Transverse colon (tissue), 3 donors: ENCODE measurements at regions not wholly inside any gene's neighbourhood (a gene's known extent, or its start where the extent isn't known, plus 50 kb on each side); places are given as distances from the start of the nearest gene placed in this dataset.
"Not testable (repeated sequence)": the region's sequence is repeated elsewhere in the genome, so short reads cannot be mapped to it uniquely, and the experiment has no call there.

Source experiments
- EP300 ChIP-seq: sonication (generic); formaldehyde crosslinking; IDR thresholded peaks from one replicate; pipeline ENCODE4 v1.6.1; 2017; ENCODE audit warnings: antibody characterized with exemption, low read depth
- POLR2A ChIP-seq: fragments of 450-650 bp; IDR thresholded peaks from one replicate; pipeline ENCODE4 v1.6.1; 2016; ENCODE audit warnings: antibody characterized with exemption, mild to moderate bottlenecking, moderate library complexity
- TF ChIP-seq, protein P1 (sequence below), 5 experiments: fragments of 200-600 bp in 3 of 5; fragments of 450-650 bp in 2 of 5; sonication (generic) in 3 of 5; IDR thresholded peaks; 1 replicate in 2 of 5; 2 replicates in 3 of 5; pipeline ENCODE4 v1.5.1; 2016 to 2017; ENCODE audit warnings: antibody characterized with exemption in 5 of 5, inconsistent platforms in 3 of 5, mild to moderate bottlenecking in 2 of 5, moderate library complexity in 1 of 5

DNA sequence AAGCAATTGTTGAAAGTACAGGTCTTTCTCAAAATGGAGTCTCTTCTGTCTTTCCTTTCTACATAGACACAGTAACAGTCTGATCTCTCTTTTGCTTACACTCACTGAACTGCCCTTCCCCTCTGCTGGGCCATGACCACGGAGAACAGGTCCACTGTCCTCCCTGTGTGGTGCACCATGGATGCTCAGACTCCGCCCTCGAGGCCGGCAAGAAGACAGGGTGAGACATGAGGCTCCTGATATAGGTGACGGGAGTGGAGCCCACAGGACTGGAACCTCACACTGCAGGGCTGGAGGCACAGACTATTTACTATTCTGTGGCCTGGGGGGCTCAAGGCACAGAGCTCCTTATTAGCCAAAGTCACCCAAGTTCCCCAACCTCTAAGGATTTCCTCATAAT is 118.1 kb downstream of the ADRA2C start:
- TF ChIP-seq, protein P1, sequence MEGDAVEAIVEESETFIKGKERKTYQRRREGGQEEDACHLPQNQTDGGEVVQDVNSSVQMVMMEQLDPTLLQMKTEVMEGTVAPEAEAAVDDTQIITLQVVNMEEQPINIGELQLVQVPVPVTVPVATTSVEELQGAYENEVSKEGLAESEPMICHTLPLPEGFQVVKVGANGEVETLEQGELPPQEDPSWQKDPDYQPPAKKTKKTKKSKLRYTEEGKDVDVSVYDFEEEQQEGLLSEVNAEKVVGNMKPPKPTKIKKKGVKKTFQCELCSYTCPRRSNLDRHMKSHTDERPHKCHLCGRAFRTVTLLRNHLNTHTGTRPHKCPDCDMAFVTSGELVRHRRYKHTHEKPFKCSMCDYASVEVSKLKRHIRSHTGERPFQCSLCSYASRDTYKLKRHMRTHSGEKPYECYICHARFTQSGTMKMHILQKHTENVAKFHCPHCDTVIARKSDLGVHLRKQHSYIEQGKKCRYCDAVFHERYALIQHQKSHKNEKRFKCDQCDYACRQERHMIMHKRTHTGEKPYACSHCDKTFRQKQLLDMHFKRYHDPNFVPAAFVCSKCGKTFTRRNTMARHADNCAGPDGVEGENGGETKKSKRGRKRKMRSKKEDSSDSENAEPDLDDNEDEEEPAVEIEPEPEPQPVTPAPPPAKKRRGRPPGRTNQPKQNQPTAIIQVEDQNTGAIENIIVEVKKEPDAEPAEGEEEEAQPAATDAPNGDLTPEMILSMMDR (IDR thresholded peaks at IDR 0.05), result not testable (repeated sequence)
- TF ChIP-seq POLR2A, EP300: not testable (repeated sequence)
